Kidney glomerular epithelial cell (primary cell): ENCODE measurements at regions not wholly inside any gene's neighbourhood (a gene's known extent, or its start where the extent isn't known, plus 50 kb on each side); places are given as distances from the start of the nearest gene placed in this dataset.

Experiments
- DNase-seq: peaks from one replicate; lab custom pipeline; 2025; lab: John Stamatoyannopoulos, UW

- DNase-seq: no peak
Measured at GRCh38 chr20:52921340-52921739, 50.8 kb upstream of the TSHZ2 start.

GRCh38 chr20:52918311-52918710 lies 53.8 kb upstream of the TSHZ2 start:
- no peak for DNase-seq

GRCh38 chr20:52915564-52915963 lies 56.6 kb upstream of the TSHZ2 start:
- DNase-seq: no peak

- no peak for DNase-seq
Measured at GRCh38 chr20:52914870-52915269, 57.3 kb upstream of the TSHZ2 start.

GRCh38 chr20:52913650-52914387 lies 58.3 kb upstream of the TSHZ2 start:
- DNase-seq: no peak

- DNase-seq: no peak
Measured at GRCh38 chr20:52905241-52905994, 66.7 kb upstream of the TSHZ2 start.

- no peak for DNase-seq
Measured at GRCh38 chr20:52904837-52905236, 67.3 kb upstream of the TSHZ2 start.

GRCh38 chr20:52899041-52899608 lies 73.0 kb upstream of the TSHZ2 start:
- no peak for DNase-seq

GRCh38 chr20:52896348-52896747 lies 75.8 kb upstream of the TSHZ2 start:
- no peak for DNase-seq

- no peak for DNase-seq
Measured at GRCh38 chr20:52895701-52896100, 76.5 kb upstream of the TSHZ2 start.

- DNase-seq: no peak
Measured at GRCh38 chr20:52895235-52895634, 76.9 kb upstream of the TSHZ2 start.

- no peak for DNase-seq
Measured at GRCh38 chr20:52893498-52893897, 78.7 kb upstream of the TSHZ2 start.

- no peak for DNase-seq
Measured at GRCh38 chr20:52892023-52892422, 80.1 kb upstream of the TSHZ2 start.

- DNase-seq: no peak
Measured at GRCh38 chr20:52890130-52890529, 82.0 kb upstream of the TSHZ2 start.

- peak; percentile 28 for DNase-seq
Measured at GRCh38 chr20:52889225-52889624, 82.9 kb upstream of the TSHZ2 start.

GRCh38 chr20:52888096-52888495 lies 84.1 kb upstream of the TSHZ2 start:
- peak; percentile 3 for DNase-seq

- no peak for DNase-seq
Measured at GRCh38 chr20:52880997-52881396, 91.2 kb upstream of the TSHZ2 start.

- DNase-seq: no peak
Measured at GRCh38 chr20:52880259-52880658, 91.9 kb upstream of the TSHZ2 start.

- no peak for DNase-seq
Measured at GRCh38 chr20:52874241-52874640, 97.9 kb upstream of the TSHZ2 start.

- no peak for DNase-seq
Measured at GRCh38 chr20:52869698-52870501, 102.3 kb upstream of the TSHZ2 start.

GRCh38 chr20:52869276-52869675 lies 102.9 kb upstream of the TSHZ2 start:
- DNase-seq: no peak

GRCh38 chr20:52867305-52867704 lies 104.9 kb upstream of the TSHZ2 start:
- no peak for DNase-seq
